ENCODE measurements at regions not wholly inside any gene's neighbourhood (a gene's known extent, or its start where the extent isn't known, plus 50 kb on each side); places are given as distances from the start of the nearest gene placed in this dataset.

DNA sequence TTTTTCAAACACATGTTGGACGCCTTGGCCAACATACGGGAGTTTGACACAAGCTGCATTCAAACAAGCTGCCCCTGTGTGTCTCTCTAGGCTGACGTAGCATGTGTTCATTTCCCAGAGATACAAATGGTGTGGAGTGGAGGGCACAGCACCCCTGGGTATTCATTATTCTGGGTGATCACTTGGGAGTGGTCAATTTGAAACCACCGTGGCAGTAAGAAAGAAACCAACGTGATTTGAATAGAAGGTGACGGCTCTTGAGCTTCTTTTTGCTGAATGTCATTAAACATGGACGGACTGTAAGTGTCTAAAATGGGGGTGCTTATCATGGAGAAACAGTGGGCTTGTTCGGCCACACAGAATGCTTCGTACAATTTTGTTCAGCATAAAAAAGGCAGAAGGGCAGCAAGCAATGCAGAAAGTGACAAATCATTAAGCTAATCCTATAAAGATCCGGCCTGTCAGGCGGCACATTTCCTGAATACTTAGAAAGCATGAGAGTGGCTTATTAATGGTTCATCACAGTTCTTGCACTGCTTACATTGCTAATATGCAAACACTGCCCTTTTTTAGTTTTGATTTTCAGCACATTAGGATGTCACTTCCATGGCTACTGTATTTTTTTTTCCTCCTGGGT is 1261.9 kb upstream of the CITED2 start:
- no peaks in the 10 kb centered on the region for H3K9me3 ChIP-seq
- DNase-seq = no peak

DNA sequence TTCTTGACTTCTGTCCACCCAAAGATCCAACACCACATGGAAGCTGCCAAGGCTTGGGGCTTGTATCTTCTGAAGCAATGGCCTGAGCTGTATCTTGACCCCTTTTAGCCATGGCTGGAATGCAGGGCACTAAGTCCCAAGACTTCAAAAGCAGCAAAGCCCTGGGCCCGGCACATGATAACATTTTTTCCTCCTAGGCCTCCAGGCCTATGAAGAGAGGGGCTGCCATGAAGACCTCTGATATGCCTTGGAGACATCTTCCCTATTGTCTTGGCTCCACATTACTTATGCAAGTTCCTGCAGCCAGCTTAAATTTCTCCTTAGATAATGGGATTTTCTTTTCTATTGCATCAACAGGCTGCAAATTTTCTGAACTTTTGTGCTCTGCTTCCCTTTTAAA is 1252.6 kb upstream of the CITED2 start:
- TF ChIP-seq POLR2A (IDR thresholded peaks at IDR 0.05) = no peak
- TF ChIP-seq, protein P1, sequence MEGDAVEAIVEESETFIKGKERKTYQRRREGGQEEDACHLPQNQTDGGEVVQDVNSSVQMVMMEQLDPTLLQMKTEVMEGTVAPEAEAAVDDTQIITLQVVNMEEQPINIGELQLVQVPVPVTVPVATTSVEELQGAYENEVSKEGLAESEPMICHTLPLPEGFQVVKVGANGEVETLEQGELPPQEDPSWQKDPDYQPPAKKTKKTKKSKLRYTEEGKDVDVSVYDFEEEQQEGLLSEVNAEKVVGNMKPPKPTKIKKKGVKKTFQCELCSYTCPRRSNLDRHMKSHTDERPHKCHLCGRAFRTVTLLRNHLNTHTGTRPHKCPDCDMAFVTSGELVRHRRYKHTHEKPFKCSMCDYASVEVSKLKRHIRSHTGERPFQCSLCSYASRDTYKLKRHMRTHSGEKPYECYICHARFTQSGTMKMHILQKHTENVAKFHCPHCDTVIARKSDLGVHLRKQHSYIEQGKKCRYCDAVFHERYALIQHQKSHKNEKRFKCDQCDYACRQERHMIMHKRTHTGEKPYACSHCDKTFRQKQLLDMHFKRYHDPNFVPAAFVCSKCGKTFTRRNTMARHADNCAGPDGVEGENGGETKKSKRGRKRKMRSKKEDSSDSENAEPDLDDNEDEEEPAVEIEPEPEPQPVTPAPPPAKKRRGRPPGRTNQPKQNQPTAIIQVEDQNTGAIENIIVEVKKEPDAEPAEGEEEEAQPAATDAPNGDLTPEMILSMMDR (IDR thresholded peaks at IDR 0.05) = no peak
- Histone ChIP-seq H3K27ac (no peak overlapping the region), H3K9me3 (peaks cover 0 to 5% (median 0%) of the 10 kb centered on the region in 4 donors), H3K36me3 (no peaks in the 10 kb centered on the region), H3K4me1 (no peaks in the 10 kb centered on the region), H3K4me3 (no peak overlapping the region), H3K27me3 (no peaks in the 10 kb centered on the region)
- DNase-seq = no peak

More for the DNA sequence above, 1261.9 kb upstream of the CITED2 start:
- no peaks in the 10 kb centered on the region for H3K27me3 ChIP-seq
- TF ChIP-seq, protein P1 (IDR thresholded peaks at IDR 0.05) = no peak
- TF ChIP-seq POLR2A (IDR thresholded peaks at IDR 0.05) = no peak
- no peaks in the 10 kb centered on the region for H3K36me3 ChIP-seq
- H3K4me3 ChIP-seq = no peak overlapping the region
- no peak overlapping the region for H3K27ac ChIP-seq
- no peaks in the 10 kb centered on the region for H3K4me1 ChIP-seq

DNA sequence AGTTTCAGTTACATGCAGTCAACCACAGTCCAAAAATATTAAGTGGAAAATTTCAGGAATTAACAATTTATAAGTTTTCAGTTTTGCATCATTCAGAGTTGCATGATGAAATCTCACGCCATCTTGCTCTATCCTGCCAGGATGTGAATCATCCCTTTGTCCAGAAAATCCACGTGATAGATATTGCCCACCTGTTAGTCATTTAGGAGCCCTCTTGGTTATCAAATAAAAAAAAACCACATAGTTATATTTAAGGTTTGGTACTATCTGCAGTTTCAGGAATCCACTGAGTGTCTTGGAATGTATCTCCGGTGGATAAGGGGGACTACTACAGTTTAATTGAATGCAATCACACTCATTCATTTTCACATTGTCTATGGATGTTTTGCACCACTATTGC is 1249.0 kb upstream of the CITED2 start:
- Histone ChIP-seq H3K27ac (no peak overlapping the region), H3K4me1 (no peaks in the 10 kb centered on the region), H3K4me3 (no peak overlapping the region), H3K36me3 (no peaks in the 10 kb centered on the region), H3K27me3 (no peaks in the 10 kb centered on the region), H3K9me3 (peaks cover 0 to 5% (median 0%) of the 10 kb centered on the region in 4 donors)
- no peak for DNase-seq
- TF ChIP-seq POLR2A (IDR thresholded peaks at IDR 0.05) = no peak
- TF ChIP-seq, protein P1 (IDR thresholded peaks at IDR 0.05) = no peak

DNA sequence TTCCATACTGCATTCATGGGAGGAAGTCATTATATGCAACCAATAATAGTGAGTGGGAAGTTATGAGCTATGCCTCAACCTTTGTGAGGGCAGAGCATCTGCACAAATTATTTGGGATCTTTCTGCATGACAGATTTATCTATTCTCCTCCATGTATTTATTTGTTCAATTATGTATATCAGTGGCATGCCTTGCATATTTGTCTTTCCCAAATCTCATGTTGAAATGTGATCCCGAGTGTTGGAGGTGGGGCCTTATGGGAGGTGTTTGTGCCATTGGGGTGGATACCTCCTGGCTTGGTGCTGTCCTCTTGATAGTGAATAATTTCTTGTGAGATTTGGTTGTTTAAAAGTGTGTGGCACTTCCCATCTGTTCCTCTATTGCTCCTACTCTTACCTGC is 1246.0 kb upstream of the CITED2 start:
- H3K9me3 ChIP-seq = no peaks in the 10 kb centered on the region
- no peak overlapping the region for H3K27ac ChIP-seq
- H3K27me3 ChIP-seq = no peaks in the 10 kb centered on the region
- no peaks in the 10 kb centered on the region for H3K4me1 ChIP-seq
- no peak for TF ChIP-seq POLR2A (IDR thresholded peaks at IDR 0.05)
- TF ChIP-seq, protein P1 (IDR thresholded peaks at IDR 0.05) = no peak
- DNase-seq = no peak
- H3K36me3 ChIP-seq = no peaks in the 10 kb centered on the region
- H3K4me3 ChIP-seq = no peak overlapping the region

DNA sequence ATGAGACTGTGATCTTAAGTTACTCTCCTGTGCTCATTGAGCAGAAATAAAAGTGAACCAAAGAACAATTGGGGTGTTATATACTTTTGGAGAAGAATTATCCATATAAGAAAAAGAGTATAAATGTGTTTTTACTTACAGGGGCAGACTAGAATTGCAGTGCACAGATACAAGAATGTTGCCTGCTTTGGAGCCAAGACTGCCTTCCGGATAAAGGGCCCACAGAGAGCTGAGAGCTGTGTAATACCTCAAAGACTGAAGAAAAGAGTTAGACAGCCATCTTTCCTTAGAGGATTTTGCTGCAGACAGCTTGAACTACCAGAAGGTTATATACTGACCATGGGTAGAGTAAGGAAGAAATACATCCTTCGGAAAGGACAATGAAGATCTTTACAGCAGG is 1235.5 kb upstream of the CITED2 start:
- TF ChIP-seq POLR2A (IDR thresholded peaks at IDR 0.05) = no peak
- TF ChIP-seq, protein P1 (IDR thresholded peaks at IDR 0.05) = no peak
- H3K27ac ChIP-seq = no peak overlapping the region
- H3K4me1 ChIP-seq = no peaks in the 10 kb centered on the region
- H3K9me3 ChIP-seq = no peaks in the 10 kb centered on the region
- no peaks in the 10 kb centered on the region for H3K36me3 ChIP-seq
- DNase-seq = no peak
- no peaks in the 10 kb centered on the region for H3K27me3 ChIP-seq
- no peak overlapping the region for H3K4me3 ChIP-seq

DNA sequence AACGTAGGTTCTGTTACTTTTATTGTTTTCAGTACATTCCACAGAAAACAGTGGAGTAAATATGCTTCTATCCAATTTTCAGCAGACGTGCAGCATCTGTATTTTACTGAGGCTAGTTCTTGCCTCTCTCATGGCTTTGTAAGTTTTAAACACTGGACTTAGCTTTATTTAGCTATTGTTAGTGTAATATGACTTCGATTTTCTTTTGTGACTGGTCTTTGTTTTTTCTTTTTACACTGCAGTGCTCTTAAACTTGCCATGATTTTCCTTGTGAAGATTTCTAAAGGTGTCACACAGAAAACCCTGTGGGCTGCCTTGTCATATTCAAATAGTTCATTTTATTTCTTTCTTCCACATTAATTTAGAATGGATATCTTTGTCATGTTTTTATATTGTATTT is 1234.9 kb upstream of the CITED2 start:
- Histone ChIP-seq H3K36me3 (no peaks in the 10 kb centered on the region), H3K27me3 (no peaks in the 10 kb centered on the region), H3K27ac (no peak overlapping the region), H3K9me3 (no peaks in the 10 kb centered on the region), H3K4me3 (no peak overlapping the region), H3K4me1 (no peaks in the 10 kb centered on the region)
- DNase-seq = no peak
- TF ChIP-seq, protein P1 (IDR thresholded peaks at IDR 0.05) = no peak
- no peak for TF ChIP-seq POLR2A (IDR thresholded peaks at IDR 0.05)

Data from Peyer's patch (tissue), 4 donors.